Stimulated activated naive B cell treated with anti-CD40 and anti-IgM and Interleukin-4, amounts not matched to agents 10 μg/mL and 1 μg/mL and 100 μg/mL, for 72 hours (primary cell): ENCODE measurements at regions not wholly inside any gene's neighbourhood (a gene's known extent, or its start where the extent isn't known, plus 50 kb on each side); places are given as distances from the start of the nearest gene placed in this dataset.

Experiments used
- ATAC-seq, 2 donors: fragments of 150-1000 bp; cut with Tn5 transposase; replicated peaks; 2 replicates each; pipeline ENCODE4 v1.10.0; 2021; ENCODE audit warnings: moderate library complexity in 1 of 2
- DNase-seq: peaks from one replicate; pipeline ENCODE4 v3.0.0; 2021
- H3K27ac Mint-ChIP-seq: one replicate; pipeline ENCODE4 v1.8.0; 2022; ENCODE audit warnings: mild to moderate bottlenecking, mixed read lengths
- H3K27me3 Mint-ChIP-seq, 2 donors: one replicate each; pipeline ENCODE4 v1.8.0; 2022; ENCODE audit warnings: mixed read lengths in 2 of 2
- H3K36me3 Mint-ChIP-seq, 2 donors: one replicate each; pipeline ENCODE4 v1.8.0; 2022; ENCODE audit warnings: mixed read lengths in 2 of 2, mild to moderate bottlenecking in 1 of 2
- H3K4me1 Mint-ChIP-seq, 2 donors: one replicate each; pipeline ENCODE4 v1.8.0; 2022; ENCODE audit warnings: mixed read lengths in 2 of 2, mild to moderate bottlenecking in 1 of 2
- H3K4me3 Mint-ChIP-seq, 2 donors: one replicate each; pipeline ENCODE4 v1.8.0; 2022; ENCODE audit warnings: mild to moderate bottlenecking in 2 of 2, mixed read lengths in 2 of 2, moderate library complexity in 1 of 2
- H3K9me3 Mint-ChIP-seq, 2 donors: one replicate each; pipeline ENCODE4 v1.8.0; 2022; ENCODE audit warnings: mixed read lengths in 2 of 2, mild to moderate bottlenecking in 1 of 2

DNA sequence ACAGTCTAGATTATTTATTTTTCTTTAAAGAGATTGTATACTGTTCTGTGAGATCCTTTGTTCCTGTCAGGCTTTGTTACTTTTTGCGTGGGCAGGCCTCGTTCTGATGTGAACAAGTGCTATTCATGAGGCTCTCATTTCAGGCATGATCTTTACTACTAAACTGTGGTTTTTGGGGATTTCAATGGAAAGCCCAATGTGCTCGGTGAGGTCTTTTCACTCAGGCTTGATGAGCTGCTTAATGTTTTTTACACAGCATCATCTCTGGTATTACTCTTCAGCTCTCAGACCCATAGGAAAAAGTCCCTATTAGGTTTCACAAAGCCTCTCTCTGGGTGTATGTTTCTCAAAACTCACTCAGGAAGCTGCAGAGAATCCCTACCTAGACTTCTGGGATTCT, 419.4 kb downstream of the GPATCH2 start:
- H3K4me1 Mint-ChIP-seq: no peaks in the 10 kb centered on the region
- peaks cover 3 to 5% of the 10 kb centered on the region in 2 donors for H3K9me3 Mint-ChIP-seq
- DNase-seq (no peak), ATAC-seq (no peak)
- no peaks in the 10 kb centered on the region for H3K36me3 Mint-ChIP-seq
- H3K27me3 Mint-ChIP-seq: no peaks in the 10 kb centered on the region
- H3K27ac Mint-ChIP-seq: no peak overlapping the region
- H3K4me3 Mint-ChIP-seq: no peak overlapping the region

DNA sequence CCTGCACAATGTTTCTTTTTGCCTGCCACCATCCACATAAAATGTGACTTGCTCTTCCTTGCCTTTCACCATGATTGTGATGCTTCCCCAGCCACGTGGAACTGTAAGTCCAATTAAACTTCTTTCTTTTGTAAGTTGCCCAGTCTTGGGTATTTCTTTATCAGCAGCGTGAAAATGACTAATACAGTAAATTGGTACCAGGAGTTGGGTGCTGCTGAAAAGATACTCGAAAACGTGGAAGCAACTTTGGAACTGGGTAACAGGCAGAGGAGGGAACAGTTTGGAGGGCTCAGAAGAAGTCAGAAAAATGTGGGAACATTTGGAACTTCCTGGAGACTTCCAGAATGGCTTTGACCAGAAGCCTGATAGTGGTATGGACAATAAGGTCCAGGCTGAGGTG, 425.3 kb downstream of the GPATCH2 start:
- Mint-ChIP-seq H3K9me3 (peaks cover 9 to 13% of the 10 kb centered on the region in 2 donors), H3K4me3 (no peak overlapping the region), H3K27ac (no peak overlapping the region), H3K36me3 (no peaks in the 10 kb centered on the region), H3K27me3 (no peaks in the 10 kb centered on the region), H3K4me1 (no peaks in the 10 kb centered on the region)
- ATAC-seq (no peak), DNase-seq (no peak)

DNA sequence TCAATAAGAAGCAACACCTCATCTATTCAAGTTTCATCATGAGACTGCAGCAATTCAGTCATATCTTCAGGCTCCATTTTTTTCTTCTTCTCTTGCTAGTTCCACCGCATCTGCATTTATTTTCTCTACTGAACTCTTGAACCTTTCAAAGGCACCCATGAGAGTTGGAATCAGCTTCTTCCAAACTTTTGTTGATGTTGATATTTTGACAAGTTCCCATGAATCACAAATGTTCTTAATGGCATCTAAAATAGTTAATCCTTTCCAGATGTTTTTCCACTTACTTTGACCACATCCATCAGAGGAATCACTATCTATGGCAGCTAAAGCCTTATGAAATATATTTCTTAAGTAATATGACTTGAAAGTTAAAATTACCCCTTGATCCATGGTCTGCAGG, 434.3 kb downstream of the GPATCH2 start:
- Mint-ChIP-seq H3K4me1 (no peaks in the 10 kb centered on the region), H3K9me3 (peaks cover 4% of the 10 kb centered on the region in 2 donors), H3K36me3 (no peaks in the 10 kb centered on the region), H3K4me3 (no peak overlapping the region), H3K27ac (no peak overlapping the region), H3K27me3 (no peaks in the 10 kb centered on the region)
- DNase-seq: no peak
- no peak for ATAC-seq

DNA sequence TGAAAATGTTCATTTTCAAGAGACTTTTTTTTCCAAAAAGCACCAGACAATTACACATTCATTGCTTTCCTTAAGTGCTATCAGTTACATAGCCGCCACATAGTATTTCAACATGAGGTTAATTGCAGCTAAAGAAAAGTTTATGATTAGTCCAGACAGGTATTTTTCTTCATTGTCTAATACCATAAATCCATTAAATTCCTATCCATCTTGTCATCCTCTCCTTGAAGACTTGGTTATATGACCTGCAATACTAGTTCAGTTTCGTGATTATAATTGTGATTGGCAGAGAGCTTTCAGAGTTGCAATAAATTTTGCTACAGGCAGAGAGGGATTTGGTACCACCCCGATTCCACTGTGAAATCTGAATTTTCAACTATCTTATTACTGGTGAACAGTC, 437.7 kb downstream of the GPATCH2 start:
- H3K4me1 Mint-ChIP-seq: no peaks in the 10 kb centered on the region
- H3K27ac Mint-ChIP-seq: no peak overlapping the region
- no peak overlapping the region for H3K4me3 Mint-ChIP-seq
- H3K9me3 Mint-ChIP-seq: peaks cover 3 to 8% of the 10 kb centered on the region in 2 donors
- H3K36me3 Mint-ChIP-seq: no peaks in the 10 kb centered on the region
- DNase-seq (no peak), ATAC-seq (no peak)
- H3K27me3 Mint-ChIP-seq: no peaks in the 10 kb centered on the region

DNA sequence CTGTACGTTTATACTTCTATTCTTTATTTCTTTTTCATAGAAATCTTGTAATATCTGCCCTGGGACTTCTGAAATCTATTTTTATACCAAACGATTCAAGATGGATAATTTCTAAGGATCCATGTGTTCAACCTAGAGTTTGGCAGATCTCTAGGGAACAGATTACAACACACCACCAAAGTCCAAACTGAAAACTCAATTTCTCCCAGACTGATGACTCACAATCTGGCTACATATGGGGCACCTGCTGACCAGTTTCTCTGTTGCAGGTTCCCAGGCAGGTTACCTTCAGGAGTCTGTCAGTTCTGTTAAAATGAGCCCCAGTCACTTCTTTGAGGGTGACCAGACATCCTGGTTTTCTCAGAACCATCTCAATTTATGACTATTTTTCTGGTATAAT, 439.4 kb downstream of the GPATCH2 start:
- Mint-ChIP-seq H3K27ac (no peak overlapping the region), H3K4me3 (no peak overlapping the region), H3K27me3 (no peaks in the 10 kb centered on the region), H3K4me1 (no peaks in the 10 kb centered on the region), H3K36me3 (no peaks in the 10 kb centered on the region), H3K9me3 (peaks cover 8 to 10% of the 10 kb centered on the region in 2 donors)
- DNase-seq: no peak
- ATAC-seq: no peak

DNA sequence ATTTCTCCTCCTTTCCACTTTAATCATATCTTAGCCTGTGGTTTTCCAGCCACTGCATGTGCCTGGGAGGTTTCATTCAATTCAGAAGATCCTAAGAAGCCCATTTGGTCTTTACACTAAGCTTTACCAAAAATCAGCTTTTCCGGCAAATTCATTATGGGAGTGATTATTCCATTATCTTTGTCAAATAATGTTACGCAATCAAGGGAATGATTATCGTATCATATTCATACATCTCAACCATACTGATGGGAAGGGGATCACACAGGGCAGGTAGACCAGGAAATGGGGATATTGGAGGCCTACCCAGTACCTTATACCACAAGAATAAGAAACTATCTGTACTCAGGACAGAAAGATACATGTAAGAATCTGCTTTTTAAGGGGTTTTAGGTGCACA, 440.5 kb downstream of the GPATCH2 start:
- H3K36me3 Mint-ChIP-seq: no peaks in the 10 kb centered on the region
- no peak for ATAC-seq
- no peaks in the 10 kb centered on the region for H3K27me3 Mint-ChIP-seq
- no peak for DNase-seq
- no peak overlapping the region for H3K4me3 Mint-ChIP-seq
- no peaks in the 10 kb centered on the region for H3K4me1 Mint-ChIP-seq
- H3K9me3 Mint-ChIP-seq: peaks cover 8% of the 10 kb centered on the region in 2 donors
- H3K27ac Mint-ChIP-seq: no peak overlapping the region

DNA sequence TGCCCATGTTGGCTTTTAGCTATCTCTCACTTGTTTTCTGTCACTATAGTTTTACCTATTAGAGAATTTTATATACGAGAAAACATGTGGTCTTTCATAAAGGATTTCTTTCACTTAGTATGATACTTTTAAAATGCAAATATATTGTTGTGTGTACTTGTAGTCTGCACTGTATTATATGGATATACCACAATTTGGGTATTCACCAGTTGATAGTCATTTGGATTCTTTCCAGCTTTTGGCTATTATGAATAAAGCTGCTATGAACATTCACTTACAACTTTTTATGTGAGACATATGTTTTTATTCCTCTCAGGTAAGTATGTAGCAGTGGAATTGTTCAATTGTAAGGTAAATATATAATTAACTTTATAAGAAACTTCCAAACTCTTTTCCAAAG, 441.5 kb downstream of the GPATCH2 start:
- no peaks in the 10 kb centered on the region for H3K36me3 Mint-ChIP-seq
- DNase-seq: no peak
- peaks cover 6 to 8% of the 10 kb centered on the region in 2 donors for H3K9me3 Mint-ChIP-seq
- H3K27me3 Mint-ChIP-seq: no peaks in the 10 kb centered on the region
- no peaks in the 10 kb centered on the region for H3K4me1 Mint-ChIP-seq
- H3K4me3 Mint-ChIP-seq: no peak overlapping the region
- no peak overlapping the region for H3K27ac Mint-ChIP-seq
- no peak for ATAC-seq

DNA sequence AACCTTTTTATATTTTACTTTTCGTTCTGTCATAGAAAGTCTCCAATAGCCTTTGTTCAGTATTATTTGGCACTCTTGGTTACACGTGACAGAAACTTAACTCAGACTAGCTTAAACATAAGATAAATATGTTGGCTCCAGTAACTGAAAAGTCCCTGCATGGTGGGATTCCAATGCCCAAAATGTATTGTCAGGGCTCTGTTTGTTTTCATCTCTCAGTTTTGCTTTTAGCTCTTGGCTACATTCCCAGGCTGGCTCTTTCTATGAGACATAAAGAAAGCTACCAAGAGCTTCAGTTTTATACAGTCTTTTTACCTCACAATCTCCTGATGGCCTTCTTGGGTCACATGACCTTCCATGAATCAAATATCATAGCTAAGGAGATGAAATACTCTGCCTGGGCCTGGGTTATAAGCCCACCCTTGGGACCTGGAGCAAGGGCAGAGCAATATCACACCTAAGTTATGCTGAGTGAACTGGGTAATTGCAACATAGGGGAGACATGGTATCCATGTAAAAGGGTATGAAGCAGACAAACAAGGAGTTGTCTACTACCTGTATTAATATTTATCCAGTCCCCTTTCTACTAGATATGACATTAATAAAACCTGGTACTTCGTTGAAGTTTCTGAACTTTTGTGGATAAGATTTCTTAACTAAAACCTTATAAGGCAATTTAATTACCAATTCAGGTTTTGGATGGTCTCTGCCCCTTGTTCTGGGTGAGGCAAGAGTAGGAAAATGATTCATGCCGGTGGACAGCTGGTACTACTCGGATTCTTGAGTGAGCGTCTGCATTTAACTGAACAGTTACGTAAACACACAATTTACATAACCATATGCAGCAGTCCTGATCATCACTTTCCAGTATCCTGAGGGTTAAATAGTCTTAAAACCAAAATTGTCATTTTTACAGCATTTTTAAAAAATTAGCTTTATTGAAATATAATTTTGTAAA, 442.3 kb downstream of the GPATCH2 start:
- Mint-ChIP-seq H3K36me3 (no peaks in the 10 kb centered on the region), H3K9me3 (peaks cover 6 to 8% of the 10 kb centered on the region in 2 donors), H3K27me3 (no peaks in the 10 kb centered on the region), H3K4me1 (no peaks in the 10 kb centered on the region), H3K4me3 (no peak overlapping the region), H3K27ac (no peak overlapping the region)
- ATAC-seq: no peak
- no peak for DNase-seq

DNA sequence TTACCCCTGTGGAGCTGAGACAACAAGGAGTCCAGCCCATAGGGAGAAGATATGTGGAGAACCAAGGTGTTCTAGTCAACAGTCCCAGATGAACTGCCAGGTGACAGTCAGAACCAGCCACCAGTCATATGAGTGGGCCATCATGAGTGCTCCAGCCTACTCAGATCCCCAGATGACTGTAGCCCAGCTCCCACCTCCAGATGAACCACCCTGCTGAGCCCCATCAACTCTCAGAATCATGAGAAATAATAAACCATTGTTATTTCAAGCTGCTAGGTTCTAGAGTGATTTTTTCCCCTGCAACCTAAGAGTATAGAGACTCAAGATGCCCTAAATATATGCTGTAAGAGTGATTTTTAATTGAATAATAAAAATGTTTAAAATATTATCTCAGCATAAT, 444.2 kb downstream of the GPATCH2 start:
- no peak for ATAC-seq
- H3K4me1 Mint-ChIP-seq: no peaks in the 10 kb centered on the region

DNA sequence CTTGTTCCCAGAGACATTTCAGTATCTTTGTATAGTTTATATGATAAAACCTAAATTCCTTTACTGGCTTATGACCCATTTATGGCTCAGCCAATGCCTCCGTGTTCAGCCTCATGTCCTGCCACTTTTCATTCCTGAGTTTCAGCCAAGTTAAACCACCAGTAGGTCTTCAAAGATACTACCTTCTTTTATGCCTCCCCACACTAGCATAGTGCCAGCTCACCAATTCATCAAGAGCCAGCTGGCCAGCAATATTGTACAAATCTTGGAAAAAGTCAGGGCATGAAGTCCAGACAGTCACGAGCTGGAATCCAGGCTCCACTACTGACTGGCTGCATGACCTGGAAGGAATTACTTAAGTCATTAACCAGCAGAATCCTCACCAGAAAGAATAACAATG, 446.0 kb downstream of the GPATCH2 start:
- Mint-ChIP-seq H3K27me3 (no peaks in the 10 kb centered on the region), H3K4me1 (no peaks in the 10 kb centered on the region), H3K36me3 (no peaks in the 10 kb centered on the region), H3K9me3 (peaks cover 5 to 6% of the 10 kb centered on the region in 2 donors), H3K4me3 (no peak overlapping the region), H3K27ac (no peak overlapping the region)
- DNase-seq (no peak), ATAC-seq (no peak)

More for the DNA sequence above, 444.2 kb downstream of the GPATCH2 start:
- peaks cover 6 to 8% of the 10 kb centered on the region in 2 donors for H3K9me3 Mint-ChIP-seq
- H3K27ac Mint-ChIP-seq: no peak overlapping the region
- H3K27me3 Mint-ChIP-seq: no peaks in the 10 kb centered on the region
- no peak for DNase-seq
- H3K4me3 Mint-ChIP-seq: no peak overlapping the region
- no peaks in the 10 kb centered on the region for H3K36me3 Mint-ChIP-seq

DNA sequence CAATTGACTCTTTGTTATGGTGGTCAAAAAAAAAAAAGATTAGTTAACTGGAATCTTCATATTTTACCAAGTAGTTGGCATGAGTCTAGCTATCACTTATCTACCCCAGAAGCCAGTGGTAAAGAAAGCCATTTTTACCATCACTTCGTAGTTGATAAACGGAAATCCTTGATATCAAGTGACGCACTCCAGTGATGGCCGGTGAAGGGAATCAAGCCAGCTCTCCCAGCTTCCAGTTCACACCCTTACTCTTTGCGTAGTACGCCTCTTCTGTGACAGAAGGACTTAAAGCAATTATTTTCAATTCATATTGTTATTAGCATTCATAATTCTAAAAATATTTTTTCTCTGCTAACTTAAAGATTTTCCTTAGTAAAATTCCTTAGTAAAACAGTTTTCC, 447.9 kb downstream of the GPATCH2 start:
- H3K27ac Mint-ChIP-seq: no peak overlapping the region
- ATAC-seq: no peak
- peaks cover 5 to 6% of the 10 kb centered on the region in 2 donors for H3K9me3 Mint-ChIP-seq
- H3K36me3 Mint-ChIP-seq: no peaks in the 10 kb centered on the region
- no peaks in the 10 kb centered on the region for H3K27me3 Mint-ChIP-seq
- no peaks in the 10 kb centered on the region for H3K4me1 Mint-ChIP-seq
- no peak overlapping the region for H3K4me3 Mint-ChIP-seq
- no peak for DNase-seq

DNA sequence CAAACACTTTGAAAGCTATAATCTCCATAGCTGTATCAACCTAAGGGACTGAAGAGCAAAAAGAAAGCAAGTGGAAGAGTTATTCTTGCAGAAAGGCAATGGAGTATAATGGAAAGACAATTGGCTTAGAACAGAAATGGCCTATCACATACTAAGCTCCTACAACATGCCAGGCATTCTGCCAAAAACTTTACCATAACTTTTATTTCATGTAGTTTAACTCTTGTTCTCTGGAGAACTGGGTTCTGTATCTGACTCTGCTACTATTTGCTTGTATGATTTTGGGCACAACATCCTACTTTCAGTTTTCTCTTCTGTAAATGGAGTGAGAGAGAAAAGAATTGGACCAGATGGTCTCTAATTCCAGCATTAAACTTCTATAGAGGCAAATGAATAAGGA, 449.1 kb downstream of the GPATCH2 start:
- peaks cover 0 to 2% of the 10 kb centered on the region in 2 donors for H3K9me3 Mint-ChIP-seq
- DNase-seq (no peak), ATAC-seq (no peak)
- H3K36me3 Mint-ChIP-seq: no peaks in the 10 kb centered on the region
- H3K4me3 Mint-ChIP-seq: no peak overlapping the region
- H3K27me3 Mint-ChIP-seq: no peaks in the 10 kb centered on the region
- no peak overlapping the region for H3K27ac Mint-ChIP-seq
- H3K4me1 Mint-ChIP-seq: no peaks in the 10 kb centered on the region

DNA sequence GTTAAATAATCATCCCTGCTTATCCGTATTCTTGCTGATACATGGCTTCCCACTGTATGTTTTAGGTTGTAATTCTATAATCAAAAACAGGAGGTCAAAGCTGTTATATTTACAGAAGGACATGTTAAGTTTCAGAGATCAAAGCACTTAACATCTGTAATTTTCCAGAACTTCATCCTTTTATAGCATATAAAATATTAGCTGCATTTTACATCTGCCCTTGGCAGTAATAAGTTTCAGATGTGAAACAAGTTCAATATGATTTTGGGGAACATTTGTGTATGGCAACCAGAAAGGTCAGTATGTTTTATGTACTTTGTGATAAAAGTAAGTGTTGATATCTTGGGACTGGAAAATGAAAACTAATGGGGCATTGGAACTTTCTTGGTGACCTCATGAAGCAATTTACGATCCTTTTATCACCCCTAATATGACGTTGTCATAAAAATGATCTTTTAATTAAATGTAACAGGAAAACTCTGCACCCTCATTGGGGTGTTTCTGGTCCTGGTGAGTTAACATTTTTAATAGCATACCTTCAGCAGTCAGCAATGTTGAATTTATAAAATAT, 449.6 kb downstream of the GPATCH2 start:
- DNase-seq: no peak
- no peak for ATAC-seq
- H3K36me3 Mint-ChIP-seq: no peaks in the 10 kb centered on the region
- no peaks in the 10 kb centered on the region for H3K4me1 Mint-ChIP-seq
- H3K27ac Mint-ChIP-seq: no peak overlapping the region
- no peak overlapping the region for H3K4me3 Mint-ChIP-seq
- H3K27me3 Mint-ChIP-seq: no peaks in the 10 kb centered on the region
- peaks cover 0 to 1% of the 10 kb centered on the region in 2 donors for H3K9me3 Mint-ChIP-seq

DNA sequence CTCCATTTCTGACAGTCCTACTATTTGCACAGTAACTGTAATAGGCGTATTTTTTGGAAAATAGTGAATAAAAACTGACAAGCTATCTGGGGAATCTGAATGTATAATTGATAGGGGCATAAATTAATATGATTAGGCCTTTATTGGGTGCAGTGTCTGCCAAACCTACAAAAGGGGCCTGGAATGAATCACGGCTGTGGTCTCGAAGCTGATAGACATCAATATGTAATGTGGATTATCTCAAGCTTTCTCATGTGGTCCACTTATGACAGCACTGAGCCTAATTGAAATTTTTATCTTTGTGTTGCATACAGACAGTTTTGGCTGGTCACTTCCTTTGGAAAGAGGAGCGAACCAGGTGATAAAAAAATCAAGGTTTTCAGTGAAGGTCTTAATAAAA, 450.4 kb downstream of the GPATCH2 start:
- ATAC-seq: no peak

DNA sequence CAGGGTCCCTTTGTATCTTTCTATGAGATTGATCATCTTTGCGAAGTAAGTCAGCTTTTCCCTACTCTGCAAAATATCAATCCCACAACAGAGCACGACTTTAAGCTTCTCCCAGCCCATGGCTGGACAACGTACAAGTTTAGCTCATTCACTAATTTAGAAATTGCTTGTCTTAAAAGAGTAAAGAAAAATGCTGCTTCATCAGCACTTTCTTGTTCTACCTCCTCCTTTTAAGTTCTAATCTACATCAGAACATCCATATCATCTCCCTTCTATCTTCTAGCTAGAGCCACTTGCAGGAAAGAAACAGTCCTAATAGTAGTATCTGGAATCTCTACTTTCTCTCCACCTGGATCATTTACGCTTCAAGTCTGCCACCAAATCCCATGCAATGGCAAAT, 441.2 kb upstream of the ESRRG start:
- no peaks in the 10 kb centered on the region for H3K4me1 Mint-ChIP-seq
- no peak for DNase-seq
- ATAC-seq: no peak
- H3K27ac Mint-ChIP-seq: no peak overlapping the region
- peaks cover 0 to 2% of the 10 kb centered on the region in 2 donors for H3K9me3 Mint-ChIP-seq
- H3K4me3 Mint-ChIP-seq: no peak overlapping the region
- H3K36me3 Mint-ChIP-seq: no peaks in the 10 kb centered on the region
- no peaks in the 10 kb centered on the region for H3K27me3 Mint-ChIP-seq

More for the DNA sequence above, 450.4 kb downstream of the GPATCH2 start:
- no peak for DNase-seq
- peaks cover 0 to 1% of the 10 kb centered on the region in 2 donors for H3K9me3 Mint-ChIP-seq
- no peaks in the 10 kb centered on the region for H3K27me3 Mint-ChIP-seq
- H3K4me1 Mint-ChIP-seq: no peaks in the 10 kb centered on the region
- no peak overlapping the region for H3K27ac Mint-ChIP-seq
- no peaks in the 10 kb centered on the region for H3K36me3 Mint-ChIP-seq
- H3K4me3 Mint-ChIP-seq: no peak overlapping the region
